ENCODE measurements at regions not wholly inside any gene's neighbourhood (a gene's known extent, or its start where the extent isn't known, plus 50 kb on each side); places are given as distances from the start of the nearest gene placed in this dataset.
"Not testable (repeated sequence)": the region's sequence is repeated elsewhere in the genome, so short reads cannot be mapped to it uniquely, and the experiment has no call there.

- no peak for DNase-seq
Observed at GRCh38 chr2:219727771-219728429, 100.5 kb downstream of the SLC4A3 start.

- DNase-seq = no peak
Observed at GRCh38 chr2:219728991-219729487, 101.6 kb downstream of the SLC4A3 start.

GRCh38 chr2:219731173-219731572 lies 103.7 kb downstream of the SLC4A3 start:
- no peak for DNase-seq

GRCh38 chr2:219733106-219733505 lies 105.7 kb downstream of the SLC4A3 start:
- DNase-seq = no peak

GRCh38 chr2:219733746-219734145 lies 106.3 kb downstream of the SLC4A3 start:
- no peak for DNase-seq

GRCh38 chr2:219736209-219736608 lies 108.8 kb downstream of the SLC4A3 start:
- no peak for DNase-seq

- DNase-seq = no peak
Observed at GRCh38 chr2:219737270-219737691, 109.9 kb downstream of the SLC4A3 start.

GRCh38 chr2:219739066-219739465 lies 111.6 kb downstream of the SLC4A3 start:
- DNase-seq = no peak

- no peak for DNase-seq
Observed at GRCh38 chr2:219739866-219740440, 112.5 kb downstream of the SLC4A3 start.

GRCh38 chr2:219743548-219743947 lies 116.1 kb downstream of the SLC4A3 start:
- DNase-seq = no peak

- no peak for DNase-seq
Observed at GRCh38 chr2:219744066-219744465, 116.6 kb downstream of the SLC4A3 start.

- DNase-seq = no peak
Observed at GRCh38 chr2:219744600-219744999, 117.2 kb downstream of the SLC4A3 start.

- no peak for DNase-seq
Observed at GRCh38 chr2:219747637-219748036, 120.2 kb downstream of the SLC4A3 start.

GRCh38 chr2:219748671-219749570 lies 121.5 kb downstream of the SLC4A3 start:
- no peak for DNase-seq

- not testable (repeated sequence) for DNase-seq
Observed at GRCh38 chr2:219751121-219751520, 123.7 kb downstream of the SLC4A3 start.

- no peak for DNase-seq
Observed at GRCh38 chr2:219752726-219753125, 125.3 kb downstream of the SLC4A3 start.

GRCh38 chr2:219758907-219759680 lies 131.7 kb downstream of the SLC4A3 start:
- no peak for DNase-seq

- no peak for DNase-seq
Observed at GRCh38 chr2:219759801-219760200, 132.4 kb downstream of the SLC4A3 start.

GRCh38 chr2:219765231-219765911 lies 137.9 kb downstream of the SLC4A3 start:
- no peak for DNase-seq

GRCh38 chr2:219766658-219767057 lies 139.2 kb downstream of the SLC4A3 start:
- DNase-seq = no peak

GRCh38 chr2:219769090-219769910 lies 141.9 kb downstream of the SLC4A3 start:
- DNase-seq = no peak

Data from GOT3 (cell line).